Activated effector memory CD4-positive, alpha-beta T cell treated with anti-CD3 and anti-CD28 coated beads, Interleukin-2, amount 50 U/mL, for 16 hours (primary cell): ENCODE measurements at regions not wholly inside any gene's neighbourhood (a gene's known extent, or its start where the extent isn't known, plus 50 kb on each side); places are given as distances from the start of the nearest gene placed in this dataset.

ENCODE experiments used
- DNase-seq: peaks from one replicate; pipeline ENCODE4 v3.0.0-alpha.2; 2020

DNA sequence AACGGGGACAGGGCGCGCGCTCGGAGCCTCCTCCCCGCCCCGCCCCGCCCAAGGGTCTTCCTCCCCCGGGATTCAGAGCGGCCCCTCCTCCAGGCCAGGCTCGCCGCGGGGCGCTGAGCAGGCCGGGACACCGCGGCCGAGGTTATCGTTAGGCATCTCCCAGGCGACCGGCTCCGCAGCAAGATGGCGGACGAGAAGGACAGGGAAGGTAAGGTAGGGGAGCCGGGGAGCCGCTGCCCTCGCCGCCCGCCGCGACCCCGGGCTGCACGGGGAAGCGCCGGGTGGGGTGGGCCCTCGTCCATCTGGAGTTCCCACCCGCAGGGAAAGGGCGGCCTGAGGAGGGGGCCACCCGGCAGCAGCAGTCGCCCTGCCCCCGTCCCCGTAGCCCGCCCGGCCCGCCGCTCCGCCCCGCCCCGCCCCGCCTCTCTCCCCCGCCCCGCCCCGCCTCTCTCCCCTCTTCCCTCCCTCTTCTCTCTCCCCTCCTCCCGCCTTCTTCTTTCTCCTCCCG is 105.9 kb upstream of the HNRNPU start:
- DNase-seq, result peak; percentile 89

DNA sequence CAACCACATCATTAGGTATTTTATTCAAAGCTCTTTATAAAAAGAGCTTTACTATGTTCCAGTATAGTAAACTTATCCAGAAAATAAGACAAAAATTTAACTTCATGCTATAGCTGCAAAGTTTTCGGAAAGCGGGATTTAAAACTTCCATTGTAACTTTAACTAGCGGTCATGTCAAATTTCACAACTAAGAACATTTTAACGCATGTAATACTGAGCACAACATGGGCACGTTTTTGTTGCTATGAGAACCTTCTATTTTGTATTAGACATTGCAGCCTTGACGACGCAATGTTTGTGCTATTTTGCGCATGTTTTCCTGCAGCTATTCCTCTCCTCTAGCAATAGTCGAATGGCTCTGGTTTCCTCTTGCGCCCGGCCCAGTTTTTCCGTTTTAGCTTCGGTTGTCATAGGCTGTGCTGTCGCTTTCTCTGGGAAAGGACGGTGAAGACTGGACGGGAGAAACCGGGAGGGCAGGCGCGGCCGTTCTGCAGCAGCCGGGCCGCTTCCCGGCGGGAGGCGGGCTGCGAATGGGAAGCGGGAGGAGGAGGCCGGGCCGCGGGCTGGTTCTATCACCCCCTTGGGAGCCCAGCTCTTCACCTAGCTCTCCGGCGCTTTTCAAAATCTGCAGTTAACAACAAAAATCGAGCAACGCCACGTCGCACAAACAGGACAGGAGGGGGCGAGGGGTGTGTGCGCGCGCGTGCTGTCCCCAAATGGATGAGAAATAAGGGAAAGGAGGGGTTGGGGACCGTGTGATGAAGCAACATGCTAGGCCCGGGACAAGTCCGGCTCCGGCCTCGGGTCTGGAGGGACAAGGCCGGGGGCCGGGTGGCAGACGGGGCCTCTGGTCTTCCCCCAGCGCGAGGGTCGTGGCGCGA is 105.3 kb upstream of the HNRNPU start:
- DNase-seq, result peak; percentile 85

DNA sequence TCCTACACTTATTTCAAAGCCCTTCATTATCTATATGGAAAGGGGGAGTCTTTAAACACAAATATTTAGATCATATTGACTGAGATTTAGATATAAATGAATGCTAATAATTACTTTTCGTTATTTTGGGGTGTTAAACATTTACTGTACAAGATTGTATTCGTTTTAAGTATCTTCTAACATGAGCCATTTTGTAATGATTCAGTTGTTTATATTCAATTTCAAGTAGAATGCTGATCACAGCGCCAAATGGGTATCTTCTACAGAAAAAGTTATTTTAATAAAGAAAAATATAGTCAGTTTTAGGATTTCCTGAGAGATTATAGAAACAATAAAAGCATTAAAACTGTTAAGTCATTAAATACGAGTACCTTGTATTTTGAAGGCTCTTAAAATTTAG is 104.5 kb upstream of the HNRNPU start:
- DNase-seq, result no peak

DNA sequence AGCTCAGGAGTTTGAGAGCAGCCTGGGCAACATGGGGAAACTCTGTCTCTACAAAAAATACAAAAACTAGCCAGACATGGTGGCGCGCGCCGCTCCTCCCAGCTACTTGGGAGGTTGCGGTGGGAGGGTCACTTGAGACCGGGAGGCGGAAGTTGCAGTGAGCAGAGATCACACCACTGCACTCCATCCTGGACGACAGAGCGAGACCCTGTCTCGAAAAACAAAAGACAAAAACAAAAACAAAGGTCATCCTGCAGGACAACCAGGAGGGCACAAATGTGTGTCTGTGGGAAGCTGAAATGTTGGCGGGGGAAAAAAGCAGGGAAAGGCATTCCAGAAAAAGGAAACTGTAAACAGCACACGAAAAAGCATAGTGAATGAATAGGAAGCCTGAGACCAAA is 104.1 kb upstream of the HNRNPU start:
- DNase-seq, result no peak

DNA sequence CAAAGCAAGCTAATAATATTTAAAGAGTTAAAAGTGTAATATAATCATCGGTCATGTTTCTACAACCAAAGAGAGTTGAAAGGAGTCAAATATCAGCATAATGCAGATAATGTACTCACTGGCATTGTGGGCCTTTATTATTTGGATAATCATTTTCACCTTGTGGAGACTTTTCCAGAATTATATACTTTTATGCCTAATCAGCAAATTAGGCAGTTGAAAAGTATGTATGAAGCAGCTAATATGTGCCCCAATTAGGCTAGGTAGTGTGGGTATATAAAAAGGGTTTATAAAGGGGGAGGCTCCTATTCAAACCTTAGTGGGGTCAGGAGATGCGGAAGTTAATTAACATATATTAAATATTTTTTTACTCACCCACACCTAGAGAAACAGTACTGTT is 102.8 kb upstream of the HNRNPU start:
- no peak for DNase-seq

DNA sequence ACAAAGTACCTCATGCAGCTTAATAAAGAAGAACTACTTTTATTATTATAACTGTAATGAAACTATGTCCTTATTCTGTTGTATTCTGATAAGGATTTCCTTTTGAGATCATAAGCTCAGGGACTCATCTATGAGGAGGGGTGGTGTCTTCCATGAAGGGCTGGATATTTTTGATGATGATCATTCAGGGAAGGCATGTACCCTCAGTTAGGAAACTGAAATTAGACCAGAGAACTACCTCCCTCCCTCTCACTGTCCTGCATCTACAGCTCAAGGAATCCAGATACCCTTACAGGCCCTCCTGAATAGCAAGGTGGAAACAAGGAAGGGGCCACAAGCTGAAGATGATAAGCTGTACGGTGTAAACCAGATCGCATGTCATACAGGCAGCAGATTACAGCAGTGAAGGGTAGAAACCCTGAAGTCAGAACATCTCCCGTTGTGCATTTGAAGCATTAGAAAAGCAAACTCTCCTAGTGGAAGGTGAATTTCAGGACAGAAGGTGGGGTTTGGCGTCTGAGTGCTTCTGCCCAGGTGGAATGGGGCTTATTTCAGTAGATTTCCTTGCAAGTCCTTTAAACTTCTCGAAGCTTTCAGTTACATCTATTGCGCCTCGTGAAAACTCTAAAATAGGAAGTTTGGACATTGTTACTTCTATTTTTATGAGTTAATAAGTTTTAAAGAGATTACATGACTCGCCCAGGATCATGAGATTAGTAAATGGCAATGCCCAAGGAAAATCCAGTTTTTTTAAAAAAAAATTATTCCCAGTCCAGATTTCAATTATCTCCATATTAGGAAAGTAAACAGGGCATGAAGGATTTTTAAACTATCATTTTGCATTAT is 101.1 kb upstream of the HNRNPU start:
- no peak for DNase-seq

DNA sequence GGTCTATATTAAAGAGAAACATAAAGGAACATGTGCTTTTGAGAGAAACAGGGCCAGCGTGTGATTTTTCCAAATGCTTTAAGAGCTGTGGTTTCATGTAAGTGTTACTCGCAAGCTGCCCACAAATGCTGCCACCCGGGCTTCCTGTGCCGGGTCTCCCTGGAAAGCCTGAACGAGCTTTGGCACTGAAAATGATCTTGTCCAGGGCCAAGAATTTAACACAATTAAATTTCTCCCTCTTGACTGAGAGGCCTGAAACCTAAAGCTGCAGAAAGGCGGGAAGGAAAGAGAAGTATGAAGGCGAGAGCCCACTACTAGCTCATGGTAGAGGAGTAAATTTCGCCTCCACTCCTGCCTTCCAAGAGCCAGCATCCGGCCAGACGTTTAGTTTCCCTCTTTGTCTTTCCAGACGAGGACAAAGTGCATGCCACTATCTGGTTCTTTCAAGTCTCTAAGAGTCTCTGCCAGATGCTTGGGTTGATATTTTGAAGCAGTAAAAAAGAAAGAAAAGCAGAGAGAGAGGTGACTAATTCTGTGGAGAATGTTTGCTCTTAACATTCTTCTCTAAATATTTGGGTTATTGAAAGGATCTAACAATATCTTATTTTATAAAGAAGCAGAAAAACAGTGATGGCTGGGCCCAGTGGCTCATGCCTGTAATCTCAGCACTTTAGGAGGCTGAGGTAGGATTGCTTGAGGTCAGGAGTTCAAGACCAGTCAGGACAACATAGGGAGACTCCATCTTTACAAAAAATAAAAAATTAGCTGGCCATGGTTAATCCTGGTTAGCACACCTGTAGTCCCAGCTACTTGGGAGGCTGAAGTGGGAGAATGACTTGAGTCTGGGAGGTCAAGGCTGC is 100.0 kb upstream of the HNRNPU start:
- DNase-seq, result no peak

DNA sequence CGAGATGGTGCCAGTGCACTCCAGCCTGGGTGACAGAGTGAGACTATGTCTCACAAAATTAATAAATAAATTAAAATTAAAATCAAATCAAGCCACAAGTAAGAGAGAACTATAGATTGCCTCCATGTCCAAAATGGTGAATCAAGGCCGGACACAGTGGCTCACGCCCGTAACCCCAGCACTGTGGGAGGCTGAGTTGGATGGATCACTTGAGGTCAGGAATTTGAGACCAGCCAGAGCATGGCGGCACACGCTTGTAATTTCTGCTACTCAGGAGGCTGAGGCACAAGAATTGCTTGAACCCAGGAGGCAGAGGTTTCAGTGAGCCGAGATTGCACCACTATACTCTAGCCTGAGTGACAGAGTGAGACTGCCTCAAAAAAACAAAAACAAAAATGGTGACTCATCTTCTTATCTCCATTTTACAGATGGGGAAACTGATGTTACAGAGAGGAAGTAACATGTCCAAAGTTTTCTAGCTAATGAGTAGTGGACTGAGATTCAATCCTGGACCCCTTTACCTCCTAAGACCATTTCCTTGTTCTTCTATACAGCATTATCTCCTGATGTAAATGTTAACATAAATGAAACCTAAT is 99.0 kb upstream of the HNRNPU start:
- DNase-seq, result no peak

DNA sequence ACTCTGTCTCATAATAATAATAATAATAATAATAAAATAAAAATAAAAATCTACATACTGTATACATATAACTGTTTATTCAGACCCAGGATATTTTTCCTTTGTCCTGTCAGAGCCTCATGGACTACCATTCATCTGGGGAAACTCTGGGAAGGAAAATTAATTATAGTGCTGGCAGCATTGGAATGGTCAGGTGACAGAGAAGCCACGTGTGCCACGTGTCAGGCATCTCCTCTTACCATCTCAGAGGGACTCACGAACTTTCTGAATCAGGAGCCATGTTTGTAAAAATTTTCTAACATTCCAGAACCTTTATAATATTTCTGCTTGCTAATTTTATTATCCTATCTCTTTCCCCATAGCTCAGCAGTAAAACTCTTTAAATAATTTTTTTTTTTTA is 97.8 kb upstream of the HNRNPU start:
- DNase-seq, result no peak

DNA sequence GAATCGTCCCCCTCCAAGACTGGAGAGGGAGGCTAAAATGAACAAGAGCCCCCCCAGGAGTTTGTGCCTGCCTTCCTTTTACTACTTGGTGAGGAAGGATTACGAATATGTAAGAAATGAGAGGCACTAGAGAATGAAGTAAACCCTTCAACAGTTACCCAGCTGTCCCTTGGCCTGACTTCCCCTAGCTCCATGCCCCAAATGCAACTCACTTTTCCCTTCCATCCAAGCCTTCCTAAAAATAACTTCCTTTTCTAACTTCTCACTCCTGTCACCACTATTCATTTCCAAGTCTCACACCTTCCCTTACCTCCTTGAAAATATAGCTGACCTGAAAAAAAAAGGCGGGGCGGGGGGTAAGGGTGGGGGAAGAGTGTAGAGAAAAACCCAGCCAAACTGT is 96.6 kb upstream of the HNRNPU start:
- no peak for DNase-seq

DNA sequence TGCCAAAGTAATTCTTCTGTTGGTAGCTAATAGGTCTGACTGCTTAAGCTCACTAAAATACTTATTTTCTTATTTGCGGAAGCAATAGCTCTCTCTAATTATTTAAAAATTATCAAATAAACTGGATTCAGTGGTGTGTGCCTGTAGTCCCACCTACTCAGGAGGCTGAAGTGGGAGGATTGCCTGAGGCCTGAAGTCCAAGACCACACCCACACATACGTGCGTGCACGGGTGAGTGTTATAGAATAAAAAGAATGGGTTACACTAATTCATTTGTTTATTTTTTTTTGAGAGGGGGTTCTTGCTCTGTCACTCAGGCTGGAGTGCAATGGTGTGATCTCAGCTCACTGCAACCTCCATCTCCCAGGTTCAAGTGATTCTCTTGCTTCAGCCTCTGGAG is 94.2 kb upstream of the HNRNPU start:
- DNase-seq, result no peak

DNA sequence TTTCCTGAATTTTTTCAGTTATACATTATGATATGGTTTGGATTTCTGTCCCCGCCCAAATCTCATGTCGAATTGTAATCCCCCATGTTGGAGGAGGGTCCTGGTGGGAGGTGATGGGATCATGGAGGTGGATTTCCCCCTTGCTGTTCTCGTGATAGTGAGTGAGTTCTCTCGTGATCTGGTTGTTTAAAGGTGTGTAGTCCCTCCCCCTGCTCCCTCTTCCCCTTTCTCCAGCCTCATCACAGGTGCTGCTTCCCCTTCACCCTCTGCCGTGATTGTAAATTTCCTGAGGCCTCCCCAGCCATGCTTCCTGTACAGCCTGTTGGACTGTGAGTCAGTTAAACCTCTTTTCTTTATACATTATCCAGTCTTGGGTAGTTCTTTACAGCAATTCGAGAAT is 93.2 kb upstream of the HNRNPU start:
- DNase-seq, result no peak

DNA sequence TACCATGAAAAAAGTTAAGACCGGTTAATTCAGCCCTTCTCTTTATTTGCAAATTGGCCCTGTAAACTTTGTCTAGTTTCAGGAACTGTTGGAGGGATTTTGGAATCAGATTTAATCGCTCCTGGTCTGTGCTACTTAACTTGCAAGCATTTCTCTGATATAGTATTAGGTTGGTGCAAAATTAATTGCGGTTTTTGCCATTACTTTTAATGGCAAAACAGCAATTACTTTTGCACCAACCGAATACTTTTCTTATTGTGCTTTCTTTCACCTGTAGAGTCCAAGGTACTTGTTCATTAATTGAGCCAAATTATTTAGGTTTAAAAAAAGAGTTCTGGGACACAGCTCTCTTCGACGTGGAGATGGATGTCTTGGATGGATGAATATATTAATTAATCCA is 92.8 kb upstream of the HNRNPU start:
- DNase-seq, result no peak

DNA sequence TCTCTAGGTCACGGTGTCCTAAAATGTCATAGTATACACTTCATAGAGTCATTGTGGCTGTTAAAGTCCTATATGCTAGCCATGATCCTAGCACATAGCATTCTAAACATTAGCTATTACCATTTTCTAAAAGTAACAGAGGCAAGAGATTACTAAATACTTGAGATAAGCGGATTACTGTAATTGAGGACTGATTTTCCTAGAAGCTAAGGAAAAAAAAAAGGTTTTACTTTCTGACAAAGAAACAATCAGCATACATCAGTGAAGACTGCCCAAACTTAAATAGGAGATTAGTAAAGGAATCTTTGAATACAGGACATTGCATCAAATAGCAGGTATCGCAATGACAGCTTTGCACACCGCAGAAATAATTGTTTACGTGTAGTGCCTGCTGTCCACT is 91.3 kb upstream of the HNRNPU start:
- DNase-seq, result no peak

DNA sequence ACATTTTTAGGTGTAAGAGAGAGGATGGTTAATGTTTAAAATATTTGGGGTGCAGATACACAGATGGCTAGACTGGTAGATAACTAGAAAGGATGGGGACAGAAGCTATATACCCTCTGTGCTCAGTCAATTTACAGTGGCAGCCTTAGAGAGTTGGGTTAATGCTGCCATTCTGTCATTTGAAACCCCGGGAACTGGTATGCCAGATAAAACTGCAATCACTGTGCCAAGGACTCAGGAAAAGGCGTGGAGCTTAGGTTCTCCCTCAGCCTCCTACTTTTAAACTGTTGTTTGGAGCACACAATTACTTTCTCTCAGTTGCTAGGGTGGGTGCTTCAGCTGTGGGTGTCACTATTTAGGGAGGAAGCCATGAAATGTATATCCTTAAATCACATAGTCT is 90.0 kb upstream of the HNRNPU start:
- DNase-seq, result no peak

DNA sequence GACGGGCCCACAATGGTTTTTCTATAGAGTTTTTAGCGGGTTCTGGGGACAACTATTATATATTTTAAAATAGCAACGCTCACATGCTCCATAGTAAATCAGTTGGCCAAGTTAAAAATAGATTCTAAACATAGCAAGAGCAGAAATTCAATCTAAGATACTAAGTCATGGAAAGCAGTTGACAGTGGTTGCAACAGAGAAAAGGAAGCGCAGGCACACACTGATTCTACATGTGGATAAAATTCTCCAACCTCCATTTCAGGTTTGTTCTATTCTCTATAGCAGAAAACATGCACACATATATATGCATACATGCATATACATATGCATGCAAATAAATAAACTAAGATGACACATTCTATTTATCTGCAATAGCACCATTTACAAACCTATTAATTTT is 89.6 kb upstream of the HNRNPU start:
- no peak for DNase-seq

DNA sequence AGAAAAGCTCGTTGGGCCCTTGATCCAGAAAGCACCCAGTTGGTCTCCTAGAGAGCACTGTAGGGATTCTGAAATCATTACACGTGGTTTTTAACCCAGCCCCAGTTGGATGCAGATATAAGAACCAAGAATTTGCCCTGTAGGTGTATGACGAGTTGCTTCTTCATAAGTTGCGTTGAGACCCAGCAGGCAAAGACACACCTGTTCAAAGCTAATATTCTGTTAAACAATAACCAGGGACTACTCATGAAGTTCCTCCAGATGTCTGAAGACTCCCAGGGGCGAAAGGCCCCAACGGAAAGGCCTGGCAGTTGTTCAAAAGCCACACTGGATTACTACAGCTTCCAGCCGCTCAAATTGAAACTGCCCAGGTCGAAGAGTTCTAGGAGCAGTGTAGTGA is 88.6 kb upstream of the HNRNPU start:
- no peak for DNase-seq

DNA sequence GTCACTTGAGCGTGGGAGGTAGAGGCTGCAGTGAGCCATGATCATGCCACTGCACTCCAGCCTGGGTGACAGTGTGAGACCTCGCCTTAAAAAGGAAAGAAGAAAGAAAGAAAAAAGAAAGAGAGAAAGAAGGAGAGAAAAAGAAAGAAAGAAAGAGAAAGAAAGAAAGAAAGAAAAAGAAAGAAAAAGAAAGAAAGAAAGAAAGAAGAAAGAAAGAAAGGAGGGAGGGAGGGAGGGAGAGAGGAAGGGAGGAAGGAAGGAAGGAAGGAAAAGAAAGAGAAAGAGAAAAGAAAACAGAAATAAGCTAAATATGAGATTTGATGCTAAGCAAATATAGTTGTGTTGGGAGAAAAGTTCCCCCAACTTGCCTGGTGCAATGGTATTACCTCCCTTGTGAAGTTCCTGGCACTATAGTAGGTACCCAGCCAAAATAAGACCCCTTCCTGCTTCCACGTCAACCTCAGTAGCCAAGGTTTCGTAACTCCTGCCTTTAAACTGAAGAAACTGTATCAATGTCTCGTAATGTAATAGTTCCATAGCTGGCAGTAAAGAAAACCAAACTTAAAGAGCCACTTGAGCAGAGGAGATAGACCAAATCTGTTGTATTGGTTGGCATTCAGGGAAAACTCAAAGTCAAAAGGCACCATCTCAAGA is 88.1 kb upstream of the HNRNPU start:
- no peak for DNase-seq

DNA sequence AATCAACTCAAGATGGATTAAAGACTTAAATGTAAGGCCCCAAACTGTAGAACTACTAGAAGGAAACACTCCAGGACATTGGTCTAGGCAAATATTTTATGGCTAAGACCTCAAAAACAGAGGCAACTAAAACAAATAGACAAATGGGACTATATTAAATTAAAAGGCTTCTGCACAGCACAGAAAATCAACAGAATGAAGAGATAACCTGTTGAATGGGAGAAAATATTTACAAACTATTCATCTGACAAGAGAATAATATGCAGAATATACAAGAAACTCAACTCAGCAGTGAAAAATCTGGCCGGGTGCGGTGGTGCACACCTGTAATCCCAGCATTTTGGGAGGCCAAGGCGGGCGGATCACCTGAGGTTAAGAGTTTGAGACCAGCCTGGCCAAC is 84.1 kb upstream of the HNRNPU start:
- no peak for DNase-seq

DNA sequence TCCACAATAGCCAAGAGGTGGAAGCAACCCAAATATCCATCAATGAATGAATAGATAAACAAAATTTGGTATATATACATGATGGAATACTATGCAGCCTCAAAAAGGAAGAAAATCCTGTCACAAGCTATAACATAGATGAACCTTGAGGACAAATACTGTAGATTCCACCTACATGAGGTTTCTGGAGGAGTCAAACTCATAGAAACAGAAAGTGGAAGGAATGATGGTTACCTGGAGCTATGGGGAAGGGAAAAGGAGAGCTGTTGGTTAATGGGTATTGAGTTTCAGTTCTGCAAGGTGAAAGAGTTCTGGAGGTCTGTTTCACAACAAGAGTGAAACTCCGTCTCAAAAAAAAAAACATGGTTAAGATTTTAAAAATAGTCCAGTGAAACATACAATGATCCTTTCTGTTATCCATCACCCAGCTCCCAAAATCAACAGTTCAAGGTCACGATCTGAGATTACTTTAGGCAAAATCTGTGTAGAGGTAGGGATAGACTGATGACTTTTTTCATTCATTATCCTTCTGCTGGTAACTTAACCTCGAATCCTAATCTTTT is 80.8 kb upstream of the HNRNPU start:
- no peak for DNase-seq

DNA sequence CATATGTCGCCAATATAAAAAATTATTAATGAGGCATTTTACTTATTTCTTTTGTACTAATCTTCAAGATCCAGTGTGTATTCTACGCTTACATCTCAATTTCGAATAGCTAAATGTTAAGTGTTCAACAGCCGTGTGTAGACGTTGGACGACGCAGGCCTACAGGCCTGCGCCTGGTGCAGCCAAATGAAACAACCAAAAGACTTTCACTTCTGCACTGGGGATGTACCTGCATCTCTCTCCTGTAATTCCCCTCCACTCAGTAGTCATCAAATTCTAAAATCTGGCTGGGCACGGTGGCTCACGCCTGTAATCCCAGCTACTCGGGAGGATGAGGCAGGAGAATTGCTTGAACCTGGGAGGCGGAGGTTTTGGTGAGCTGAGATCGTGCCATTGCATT is 76.8 kb upstream of the HNRNPU start:
- no peak for DNase-seq

DNA sequence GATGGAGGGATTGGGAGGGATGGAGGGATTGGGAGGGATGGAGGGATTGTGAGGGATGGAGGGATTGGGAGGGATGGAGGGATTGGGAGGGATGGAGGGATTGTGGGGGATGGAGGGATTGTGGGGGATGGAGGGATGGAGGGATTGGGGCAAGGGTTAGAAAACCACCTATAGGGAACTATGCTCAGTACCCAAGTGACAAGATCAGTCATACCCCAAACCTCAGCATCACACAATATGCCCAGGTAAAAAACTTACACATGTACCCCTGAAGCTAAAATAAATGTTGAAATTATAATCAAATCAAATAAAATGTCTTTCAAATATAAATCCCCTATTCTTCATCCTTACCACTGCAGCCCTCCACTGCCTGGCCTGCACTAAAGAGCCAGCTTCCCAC is 72.8 kb upstream of the HNRNPU start:
- no peak for DNase-seq
